Esophagus (tissue), 2 donors: ENCODE measurements at regions not wholly inside any gene's neighbourhood (a gene's known extent, or its start where the extent isn't known, plus 50 kb on each side); places are given as distances from the start of the nearest gene placed in this dataset.

Source experiments
- H3K27ac ChIP-seq, 2 donors: one replicate each; pipeline ENCODE4 v1.5.1; 2013; ENCODE audit warnings: low read depth in 2 of 2, mild to moderate bottlenecking in 2 of 2, inconsistent platforms in 1 of 2, low read length in 1 of 2, moderate library complexity in 1 of 2
- H3K27me3 ChIP-seq, 2 donors: one replicate each; pipeline ENCODE4 v1.6.1; 2013; ENCODE audit warnings: low read length in 2 of 2, control low read depth in 1 of 2, mild to moderate bottlenecking in 1 of 2; ENCODE audit not compliant: insufficient read depth in 2 of 2, control insufficient read depth in 1 of 2
- H3K36me3 ChIP-seq, 2 donors: one replicate each; pipeline ENCODE4 v1.6.1; 2013; ENCODE audit warnings: low read length in 1 of 2; ENCODE audit not compliant: control insufficient read depth in 2 of 2, insufficient read depth in 2 of 2
- H3K4me1 ChIP-seq, 2 donors: one replicate each; pipeline ENCODE4 v1.6.1; 2013; ENCODE audit warnings: low read length in 1 of 2; ENCODE audit not compliant: control insufficient read depth in 2 of 2, insufficient read depth in 2 of 2
- H3K4me3 ChIP-seq, 2 donors: one replicate each; pipeline ENCODE4 v1.5.1; 2013; ENCODE audit warnings: low read length in 2 of 2, mild to moderate bottlenecking in 2 of 2, low read depth in 1 of 2, moderate library complexity in 1 of 2
- H3K9me3 ChIP-seq, 2 donors: one replicate each; pipeline ENCODE4 v1.6.1; 2013; ENCODE audit warnings: mild to moderate bottlenecking in 2 of 2, low read depth in 1 of 2, low read length in 1 of 2, moderate library complexity in 1 of 2; ENCODE audit not compliant: control insufficient read depth in 2 of 2, insufficient read depth in 1 of 2
- WGBS, 2 donors: extraction: QIAGEN DNeasy Blood & Tissue Kit; methylation state at CpG; one replicate each; pipeline ENCODE4 v1.1.7; 2013; 5-methylcytosine and 5-hydroxymethylcytosine counted together
- donor health status: healthy with polysubstance abuse.
- donor health status: Bipolar disorder and iron deficiency.

- no peaks in the 10 kb centered on the region for H3K4me1 ChIP-seq
- no peak overlapping the region for H3K27ac ChIP-seq
- no peaks in the 10 kb centered on the region for H3K27me3 ChIP-seq
- no peaks in the 10 kb centered on the region for H3K9me3 ChIP-seq
- H3K36me3 ChIP-seq = no peaks in the 10 kb centered on the region
- 77 to 79% methylated on average over 7 of the region's 7 CpGs for WGBS, 2 donors
- no peak overlapping the region for H3K4me3 ChIP-seq
These were observed 305.5 kb upstream of the SULF2 start for GRCh38 chr20:48090784-48091183.

DNA sequence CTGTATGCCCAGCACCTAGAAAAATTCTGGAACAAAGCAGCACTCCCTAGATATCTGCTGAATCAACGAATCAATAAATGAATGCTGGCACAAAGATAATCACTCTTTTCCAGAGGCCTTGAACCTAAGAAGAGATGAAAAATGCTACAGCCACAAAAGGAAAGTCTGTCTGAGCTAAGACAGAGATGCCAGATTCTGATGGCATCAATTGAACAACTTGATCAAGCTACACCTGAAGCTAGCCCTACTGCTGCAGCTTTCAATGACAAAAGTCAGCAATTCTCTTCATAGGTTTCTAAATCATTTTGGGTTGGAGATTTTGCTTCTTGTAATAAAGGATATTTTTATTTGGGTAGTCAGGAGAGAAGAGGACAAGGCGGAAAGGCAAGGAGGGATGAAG is 305.0 kb upstream of the SULF2 start:
- H3K36me3 ChIP-seq = no peaks in the 10 kb centered on the region
- H3K4me3 ChIP-seq = no peak overlapping the region
- H3K9me3 ChIP-seq = no peaks in the 10 kb centered on the region
- H3K27ac ChIP-seq = no peak overlapping the region
- no peaks in the 10 kb centered on the region for H3K27me3 ChIP-seq
- H3K4me1 ChIP-seq = no peaks in the 10 kb centered on the region
- 78 to 80% methylated on average over 2 of the region's 2 CpGs for WGBS, 2 donors

DNA sequence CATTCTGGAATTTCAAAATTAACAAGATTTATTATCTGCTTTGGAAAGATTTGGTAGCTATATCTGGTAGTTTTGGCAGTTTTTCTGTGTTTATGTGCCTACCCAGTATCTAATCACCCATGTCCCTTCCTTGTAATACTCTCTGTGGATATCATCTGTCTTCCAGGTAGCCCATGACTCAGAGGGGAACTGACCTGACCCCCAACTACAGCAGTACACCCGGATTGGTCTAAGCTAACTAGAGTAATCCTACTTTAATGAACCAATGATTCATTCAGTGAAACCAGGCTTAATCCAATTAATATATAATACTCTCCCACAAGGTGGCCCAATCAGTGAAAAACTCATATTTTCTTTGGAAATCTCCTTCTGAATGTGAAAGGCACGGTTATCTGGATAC is 295.3 kb upstream of the SULF2 start:
- Histone ChIP-seq H3K9me3 (peaks cover 0 to 5% of the 10 kb centered on the region in 2 donors), H3K27ac (no peak overlapping the region), H3K36me3 (no peaks in the 10 kb centered on the region), H3K4me1 (peaks cover 0 to 4% of the 10 kb centered on the region in 2 donors), H3K27me3 (no peaks in the 10 kb centered on the region), H3K4me3 (no peak overlapping the region)
- WGBS, 2 donors = 58 to 65% methylated on average over 2 of the region's 2 CpGs

- Histone ChIP-seq H3K9me3 (peaks cover 0 to 2% of the 10 kb centered on the region in 2 donors), H3K4me3 (no peak overlapping the region), H3K4me1 (peaks cover 0 to 4% of the 10 kb centered on the region in 2 donors), H3K27ac (no peak overlapping the region), H3K27me3 (no peaks in the 10 kb centered on the region), H3K36me3 (no peaks in the 10 kb centered on the region)
- 75 to 85% methylated on average over 5 of the region's 5 CpGs for WGBS, 2 donors
These were observed 293.7 kb upstream of the SULF2 start for GRCh38 chr20:48079028-48079427.

- H3K27ac ChIP-seq = no peak overlapping the region
- peaks cover 0 to 2% of the 10 kb centered on the region in 2 donors for H3K9me3 ChIP-seq
- peaks cover 0 to 4% of the 10 kb centered on the region in 2 donors for H3K4me1 ChIP-seq
- no peaks in the 10 kb centered on the region for H3K36me3 ChIP-seq
- 75 to 87% methylated on average over 6 of the region's 6 CpGs for WGBS, 2 donors
- no peaks in the 10 kb centered on the region for H3K27me3 ChIP-seq
- no peak overlapping the region for H3K4me3 ChIP-seq
These were observed 291.5 kb upstream of the SULF2 start for GRCh38 chr20:48076747-48077146.

DNA sequence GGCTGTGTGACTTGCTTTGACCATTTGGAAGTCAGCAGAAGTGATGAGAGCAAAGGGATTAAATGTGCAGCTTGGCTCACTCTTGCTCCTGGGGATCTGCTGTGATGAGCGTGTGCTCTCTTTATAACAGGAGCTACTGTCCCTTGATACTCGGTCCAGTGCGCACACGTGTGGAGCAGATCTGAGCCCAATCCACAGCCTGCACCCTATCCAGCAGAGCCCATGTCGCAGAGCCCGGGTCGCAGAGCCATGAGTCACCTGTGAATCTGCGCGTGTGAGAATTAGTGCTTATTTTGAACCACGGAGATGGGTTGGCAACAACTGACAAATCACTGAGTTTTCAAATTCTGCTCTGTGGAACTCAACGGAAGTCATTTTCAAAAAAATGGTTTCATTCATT is 291.0 kb upstream of the SULF2 start:
- Histone ChIP-seq H3K27ac (no peak overlapping the region), H3K9me3 (peaks cover 0 to 2% of the 10 kb centered on the region in 2 donors), H3K36me3 (no peaks in the 10 kb centered on the region), H3K4me1 (peaks cover 0 to 4% of the 10 kb centered on the region in 2 donors), H3K27me3 (no peaks in the 10 kb centered on the region), H3K4me3 (no peak overlapping the region)
- 87 to 92% methylated on average over 11 of the region's 11 CpGs for WGBS, 2 donors

DNA sequence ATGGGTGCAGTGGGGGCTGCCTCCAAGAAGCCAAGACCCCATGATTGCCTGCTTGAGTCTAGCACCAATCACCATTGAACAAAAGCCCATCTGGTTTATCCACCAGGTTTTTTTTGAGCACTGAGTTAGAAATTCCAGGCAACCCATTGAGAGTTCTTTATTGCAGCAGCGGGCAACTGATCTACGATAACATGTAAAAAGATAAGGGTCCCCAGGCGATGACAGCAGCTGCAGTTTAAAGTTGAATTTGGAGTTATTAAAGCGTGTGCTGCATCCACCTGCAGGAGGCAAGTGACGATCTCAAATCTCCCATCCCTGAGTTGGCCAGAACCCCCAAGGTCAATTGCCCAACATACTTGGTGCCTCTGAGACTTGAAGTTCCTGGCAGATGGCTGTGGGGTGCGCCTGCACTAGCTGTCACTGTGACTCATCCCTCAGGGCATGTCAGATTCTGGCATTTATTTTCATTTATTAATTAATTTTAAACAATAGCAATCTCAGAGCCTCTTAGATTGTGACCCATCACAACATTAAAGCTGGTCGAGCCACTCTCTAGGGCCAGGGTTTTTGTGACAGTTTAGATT is 290.4 kb upstream of the SULF2 start:
- no peaks in the 10 kb centered on the region for H3K27me3 ChIP-seq
- peaks cover 0 to 4% of the 10 kb centered on the region in 2 donors for H3K4me1 ChIP-seq
- peaks cover 0 to 2% of the 10 kb centered on the region in 2 donors for H3K9me3 ChIP-seq
- no peaks in the 10 kb centered on the region for H3K36me3 ChIP-seq
- WGBS, 2 donors = 61 to 67% methylated on average over 7 of the region's 7 CpGs
- H3K27ac ChIP-seq = no peak overlapping the region
- H3K4me3 ChIP-seq = no peak overlapping the region

DNA sequence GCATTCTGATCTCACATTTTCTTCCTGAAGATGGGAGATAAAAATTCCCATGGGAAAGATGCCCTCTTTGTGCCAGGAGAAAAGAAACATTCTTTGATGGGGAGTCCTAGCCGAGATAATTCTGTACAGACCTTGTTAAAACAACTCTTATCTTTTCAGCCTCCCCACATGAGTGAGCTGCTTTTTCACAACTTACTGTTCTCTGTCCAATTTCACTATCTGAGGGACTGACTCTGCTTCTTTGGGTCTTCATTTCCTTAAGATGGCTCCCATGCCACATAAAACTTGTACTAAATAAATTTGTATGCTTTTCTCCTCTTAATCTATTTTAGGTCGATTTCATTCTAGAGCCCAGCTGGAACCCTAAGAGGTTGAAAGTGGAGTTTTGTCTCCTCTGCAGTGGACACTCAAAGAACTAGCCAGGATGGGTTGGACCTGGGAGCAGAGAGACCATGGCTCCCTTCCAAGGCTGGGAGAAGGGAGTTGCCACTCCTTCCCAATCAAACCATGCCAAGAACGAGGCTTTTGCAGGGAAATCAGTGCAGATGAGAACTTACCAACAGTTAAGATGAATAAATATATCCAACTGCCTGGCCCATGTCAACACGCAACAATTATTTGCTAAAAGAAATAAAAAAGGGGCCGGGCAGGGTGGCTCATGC is 285.8 kb upstream of the SULF2 start:
- no peaks in the 10 kb centered on the region for H3K36me3 ChIP-seq
- H3K4me3 ChIP-seq = no peak overlapping the region
- H3K4me1 ChIP-seq = peaks cover 0 to 1% of the 10 kb centered on the region in 2 donors
- no peak overlapping the region for H3K27ac ChIP-seq
- 63 to 65% methylated on average over 5 of the region's 5 CpGs for whole genome bisulfite sequencing, 2 donors
- no peaks in the 10 kb centered on the region for H3K27me3 ChIP-seq
- no peaks in the 10 kb centered on the region for H3K9me3 ChIP-seq

DNA sequence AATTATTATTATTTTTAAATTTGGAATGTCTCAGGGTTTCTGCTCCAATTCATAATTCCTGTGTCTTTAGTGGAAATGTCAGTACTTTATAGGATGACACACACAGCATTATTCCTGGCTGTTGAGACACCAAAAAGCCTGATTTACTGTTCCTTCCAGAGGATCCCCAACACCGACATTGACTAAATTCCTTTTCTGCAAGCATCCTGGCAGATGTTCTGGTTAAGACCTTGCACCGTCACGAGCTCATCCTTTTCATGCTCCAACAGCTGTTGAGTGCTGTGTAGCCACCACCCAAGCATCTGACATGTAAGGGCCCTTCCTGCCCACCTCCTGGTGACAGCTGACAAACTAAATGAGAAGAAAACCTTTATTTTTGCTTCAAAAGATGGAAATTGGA is 284.3 kb upstream of the SULF2 start:
- Histone ChIP-seq H3K27ac (no peak overlapping the region), H3K9me3 (no peaks in the 10 kb centered on the region), H3K27me3 (no peaks in the 10 kb centered on the region), H3K4me3 (no peak overlapping the region), H3K36me3 (no peaks in the 10 kb centered on the region), H3K4me1 (peaks cover 0 to 3% of the 10 kb centered on the region in 2 donors)
- WGBS, 2 donors = 78 to 89% methylated on average over 3 of the region's 3 CpGs

DNA sequence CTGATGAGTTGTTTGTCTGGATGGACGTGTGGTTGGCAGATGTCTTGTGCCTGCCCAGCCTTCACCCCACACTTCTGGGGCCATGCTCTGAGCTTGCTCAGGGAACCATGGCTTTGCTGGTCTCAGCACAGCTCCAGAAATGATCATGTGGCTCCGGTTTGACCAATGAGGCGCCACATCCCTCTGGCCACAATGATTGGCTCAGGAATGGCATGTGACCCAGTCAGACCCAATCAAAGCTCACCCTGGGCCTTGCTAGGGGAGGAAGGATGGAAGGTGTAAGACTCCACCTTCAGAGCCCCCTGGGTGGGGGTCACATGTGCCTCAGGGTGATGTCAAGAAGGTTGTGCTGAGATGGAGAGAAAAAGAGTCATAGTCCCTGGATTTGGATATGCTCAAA is 281.6 kb upstream of the SULF2 start:
- Histone ChIP-seq H3K36me3 (no peaks in the 10 kb centered on the region), H3K4me1 (peaks cover 0 to 3% of the 10 kb centered on the region in 2 donors), H3K4me3 (no peak overlapping the region), H3K9me3 (no peaks in the 10 kb centered on the region), H3K27me3 (no peaks in the 10 kb centered on the region), H3K27ac (no peak overlapping the region)
- 88 to 96% methylated on average over 3 of the region's 3 CpGs for WGBS, 2 donors
